ENCODE measurements at regions not wholly inside any gene's neighbourhood (a gene's known extent, or its start where the extent isn't known, plus 50 kb on each side); places are given as distances from the start of the nearest gene placed in this dataset.

GRCh38 chr6:170097505-170098427 is 193.1 kb downstream of the DLL1 start:
- H3K36me3 ChIP-seq = no peaks in the 10 kb centered on the region
- no peak overlapping the region for H3K4me3 ChIP-seq
- H3K9me3 ChIP-seq = no peaks in the 10 kb centered on the region
- no peak overlapping the region for H3K27ac ChIP-seq
- TF ChIP-seq, protein P1, sequence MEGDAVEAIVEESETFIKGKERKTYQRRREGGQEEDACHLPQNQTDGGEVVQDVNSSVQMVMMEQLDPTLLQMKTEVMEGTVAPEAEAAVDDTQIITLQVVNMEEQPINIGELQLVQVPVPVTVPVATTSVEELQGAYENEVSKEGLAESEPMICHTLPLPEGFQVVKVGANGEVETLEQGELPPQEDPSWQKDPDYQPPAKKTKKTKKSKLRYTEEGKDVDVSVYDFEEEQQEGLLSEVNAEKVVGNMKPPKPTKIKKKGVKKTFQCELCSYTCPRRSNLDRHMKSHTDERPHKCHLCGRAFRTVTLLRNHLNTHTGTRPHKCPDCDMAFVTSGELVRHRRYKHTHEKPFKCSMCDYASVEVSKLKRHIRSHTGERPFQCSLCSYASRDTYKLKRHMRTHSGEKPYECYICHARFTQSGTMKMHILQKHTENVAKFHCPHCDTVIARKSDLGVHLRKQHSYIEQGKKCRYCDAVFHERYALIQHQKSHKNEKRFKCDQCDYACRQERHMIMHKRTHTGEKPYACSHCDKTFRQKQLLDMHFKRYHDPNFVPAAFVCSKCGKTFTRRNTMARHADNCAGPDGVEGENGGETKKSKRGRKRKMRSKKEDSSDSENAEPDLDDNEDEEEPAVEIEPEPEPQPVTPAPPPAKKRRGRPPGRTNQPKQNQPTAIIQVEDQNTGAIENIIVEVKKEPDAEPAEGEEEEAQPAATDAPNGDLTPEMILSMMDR (IDR thresholded peaks at IDR 0.05) = no peak
- TF ChIP-seq POLR2A (IDR thresholded peaks at IDR 0.05) = no peak
- peak; percentile 3 to 6 for DNase-seq
- H3K27me3 ChIP-seq = no peaks in the 10 kb centered on the region
- intact Hi-C loops (cut with DNase I; ENCODE audit: low total_unique reads) = no loop called here
- no peaks in the 10 kb centered on the region for H3K4me1 ChIP-seq

DNA sequence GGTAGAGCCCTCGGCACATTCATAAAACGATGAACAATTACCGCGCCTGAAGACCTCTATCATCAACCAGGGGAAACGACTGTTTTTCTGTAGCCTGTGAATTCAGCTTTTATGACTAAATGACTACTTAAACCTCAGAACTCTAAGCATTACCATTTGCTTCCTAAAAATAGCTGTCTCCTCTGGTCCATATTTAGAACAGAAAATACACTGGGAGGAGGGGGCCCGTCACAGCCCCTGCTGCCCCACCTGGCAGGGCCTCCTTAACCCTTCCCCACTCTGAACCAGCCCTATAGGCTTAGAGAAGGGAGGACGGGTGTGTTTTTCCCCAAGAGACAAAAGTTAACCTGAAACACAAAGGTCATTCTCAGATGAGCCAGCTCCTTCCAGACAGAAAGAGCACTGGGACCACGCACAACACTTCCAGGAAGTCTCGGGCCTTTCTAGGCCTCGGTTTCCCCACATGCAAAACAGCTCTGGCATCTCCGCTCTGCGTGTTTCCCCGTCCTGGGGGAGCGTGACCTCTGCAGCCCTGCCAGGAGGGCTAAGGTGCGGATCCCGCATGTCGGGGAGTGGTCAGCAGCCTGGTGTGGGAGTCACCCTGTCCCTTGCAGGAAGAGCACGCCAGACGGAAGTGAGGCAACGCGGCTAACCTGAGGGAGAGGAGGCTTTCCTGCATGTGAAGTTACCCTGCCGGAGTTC is 193.9 kb downstream of the DLL1 start:
- DNase-seq = peak; percentile 3 to 17
- no peaks in the 10 kb centered on the region for H3K27me3 ChIP-seq
- intact Hi-C loops (cut with DNase I; ENCODE audit: low total_unique reads) = no loop called here
- H3K4me1 ChIP-seq = no peaks in the 10 kb centered on the region
- peak overlapping the region in 1 of 2 donors; percentile 17 for H3K27ac ChIP-seq
- no peak for TF ChIP-seq POLR2A (IDR thresholded peaks at IDR 0.05)
- TF ChIP-seq, protein P1 (IDR thresholded peaks at IDR 0.05) = no peak
- H3K4me3 ChIP-seq = no peak overlapping the region
- no peaks in the 10 kb centered on the region for H3K9me3 ChIP-seq
- H3K36me3 ChIP-seq = no peaks in the 10 kb centered on the region

- TF ChIP-seq, protein P1 (IDR thresholded peaks at IDR 0.05) = no peak
- no peak for TF ChIP-seq POLR2A (IDR thresholded peaks at IDR 0.05)
- H3K4me3 ChIP-seq = no peak overlapping the region
- H3K27me3 ChIP-seq = no peaks in the 10 kb centered on the region
- H3K27ac ChIP-seq = peak overlapping the region in 1 of 2 donors; percentile 17
- no peaks in the 10 kb centered on the region for H3K4me1 ChIP-seq
- peak in 1 of 2 donors; percentile 20 for DNase-seq
- H3K9me3 ChIP-seq = no peaks in the 10 kb centered on the region
- intact Hi-C loops (cut with DNase I; ENCODE audit: low total_unique reads) = no loop called here
- no peaks in the 10 kb centered on the region for H3K36me3 ChIP-seq
Measured at GRCh38 chr6:170096191-170096802, 194.6 kb downstream of the DLL1 start.

DNA sequence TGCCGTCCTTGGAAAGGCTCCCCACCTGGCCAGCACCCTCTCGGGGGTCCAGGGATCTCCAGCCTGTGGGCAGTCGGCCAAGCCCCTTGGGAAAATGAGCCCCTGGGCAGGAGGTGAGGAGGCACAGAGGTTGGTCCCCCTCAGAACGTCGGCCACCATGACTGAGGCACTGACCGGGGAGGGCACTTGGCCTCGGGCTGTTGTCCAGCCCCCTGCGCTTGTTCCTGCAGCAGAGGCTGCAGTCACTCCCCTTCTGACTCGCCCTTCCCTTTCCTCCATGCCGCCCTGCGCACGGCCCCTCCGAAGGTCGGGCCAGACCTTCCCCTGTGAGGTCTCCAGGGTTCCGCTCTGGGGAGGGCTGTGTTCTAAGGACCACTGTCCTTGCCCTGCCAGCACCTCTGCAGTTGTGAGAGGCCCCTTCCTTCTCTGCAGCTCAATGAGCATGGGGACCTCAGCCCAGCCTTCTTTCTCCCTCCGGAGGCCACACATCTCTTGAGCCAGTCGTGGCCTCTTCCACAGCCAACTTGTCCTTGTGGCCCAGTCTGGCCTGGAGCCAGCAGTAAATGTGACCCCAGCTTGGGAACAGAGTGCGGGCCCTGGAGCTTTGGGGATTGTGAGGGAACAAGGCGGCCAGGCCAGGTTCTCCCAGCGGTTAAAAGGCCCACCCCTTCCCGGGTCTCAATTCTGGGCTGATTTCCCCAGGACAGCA is 195.5 kb downstream of the DLL1 start:
- TF ChIP-seq POLR2A (IDR thresholded peaks at IDR 0.05) = no peak
- TF ChIP-seq, protein P1 (IDR thresholded peaks at IDR 0.05) = no peak
- Histone ChIP-seq H3K9me3 (no peaks in the 10 kb centered on the region), H3K36me3 (no peaks in the 10 kb centered on the region), H3K4me1 (no peaks in the 10 kb centered on the region), H3K27me3 (no peaks in the 10 kb centered on the region), H3K4me3 (no peak overlapping the region), H3K27ac (no peak overlapping the region)
- peak in 1 of 2 donors; percentile 15 for DNase-seq
- intact Hi-C loops (cut with DNase I; ENCODE audit: low total_unique reads) = no loop called here
